DND-41 (cell line): ENCODE measurements at regions not wholly inside any gene's neighbourhood (a gene's known extent, or its start where the extent isn't known, plus 50 kb on each side); places are given as distances from the start of the nearest gene placed in this dataset.

ENCODE experiments used
- ATAC-seq: fragments of 200-7000 bp; cut with Tn5 transposase; 3 replicates; pipeline ENCODE4 v1.9.1; 2021; ENCODE audit warnings: low read depth; ENCODE audit not compliant: insufficient read depth
- DNase-seq: peaks from one replicate; pipeline ENCODE4 v3.0.0-alpha.2; 2020
- H2AFZ ChIP-seq: 2 replicates; pipeline ENCODE4 v1.6.0; 2012; ENCODE audit warnings: low read depth, low read length
- H3K27ac ChIP-seq: 2 replicates; pipeline ENCODE4 v1.5.1; 2012; ENCODE audit warnings: low read length, inconsistent platforms
- H3K27me3 ChIP-seq: fragments of 200-600 bp; sonication (generic); 2 replicates; pipeline ENCODE4 v1.6.0; 2012; ENCODE audit warnings: low read length, mild to moderate bottlenecking, inconsistent platforms; ENCODE audit not compliant: insufficient read depth, poor library complexity
- H3K36me3 ChIP-seq: 2 replicates; pipeline ENCODE4 v1.5.1; 2012; ENCODE audit warnings: low read length, inconsistent platforms; ENCODE audit not compliant: insufficient read depth
- H3K4me1 ChIP-seq: 2 replicates; pipeline ENCODE4 v1.5.1; 2012; ENCODE audit warnings: mild to moderate bottlenecking, low read length; ENCODE audit not compliant: insufficient read depth
- H3K4me2 ChIP-seq: 2 replicates; pipeline ENCODE4 v1.6.0; 2012; ENCODE audit warnings: mild to moderate bottlenecking, moderate library complexity, low read length, inconsistent platforms; ENCODE audit not compliant: insufficient read depth
- H3K4me3 ChIP-seq, 2 experiments: fragments of 200-600 bp in 1 of 2; shearing (Covaris generic) in 1 of 2; 2 replicates each; pipeline ENCODE4 v1.5.1; 2012 to 2016; ENCODE audit warnings: inconsistent platforms in 2 of 2, low read length in 2 of 2, mild to moderate bottlenecking in 2 of 2, low read depth in 1 of 2, moderate library complexity in 1 of 2
- H3K79me2 ChIP-seq: 2 replicates; pipeline ENCODE4 v1.6.0; 2012; ENCODE audit warnings: low read length, inconsistent platforms; ENCODE audit not compliant: insufficient read depth
- H3K9ac ChIP-seq: 2 replicates; pipeline ENCODE4 v1.6.0; 2012; ENCODE audit warnings: low read depth, mild to moderate bottlenecking, inconsistent platforms, low read length, moderate library complexity
- H3K9me3 ChIP-seq: 2 replicates; pipeline ENCODE4 v1.5.1; 2012; ENCODE audit warnings: low read length, moderate library complexity, mild to moderate bottlenecking, inconsistent platforms; ENCODE audit not compliant: insufficient read depth, severe bottlenecking
- H4K20me1 ChIP-seq: 2 replicates; pipeline ENCODE4 v1.6.0; 2012; ENCODE audit warnings: low read length; ENCODE audit not compliant: insufficient read depth
- CTCF ChIP-seq: IDR thresholded peaks from 2 replicates; pipeline ENCODE4 v1.5.1; 2012; ENCODE audit warnings: borderline replicate concordance, low read length, moderate library complexity, mild to moderate bottlenecking; ENCODE audit not compliant: poor library complexity, severe bottlenecking; ENCODE audit errors: extremely low read depth
- EZH2 ChIP-seq: IDR thresholded peaks from 3 replicates; pipeline ENCODE4 v1.6.1; 2012; ENCODE audit warnings: borderline replicate concordance, low read depth, mild to moderate bottlenecking, moderate library complexity, low read length, inconsistent platforms; ENCODE audit not compliant: severe bottlenecking

GRCh38 chr2:33835911-33836310 lies 236.8 kb upstream of the FAM98A start:
- Histone ChIP-seq H2AFZ (no peak overlapping the region), H3K27ac (no peak overlapping the region), H3K4me1 (no peaks in the 10 kb centered on the region), H3K4me2 (no peak overlapping the region), H4K20me1 (no peaks in the 10 kb centered on the region), H3K27me3 (no peaks in the 10 kb centered on the region), H3K36me3 (no peaks in the 10 kb centered on the region), H3K9ac (no peak overlapping the region), H3K4me3 (no peak overlapping the region), H3K79me2 (no peaks in the 10 kb centered on the region), H3K9me3 (no peaks in the 10 kb centered on the region)
- no peak for TF ChIP-seq EZH2
- no peak for TF ChIP-seq CTCF
- DNase-seq: no peak
- ATAC-seq: no peak

- no peak overlapping the region for H2AFZ ChIP-seq
- no peak for TF ChIP-seq CTCF
- no peak for TF ChIP-seq EZH2
- no peak overlapping the region for H3K4me2 ChIP-seq
- no peak overlapping the region for H3K27ac ChIP-seq
- DNase-seq (no peak), ATAC-seq (no peak)
- H3K79me2 ChIP-seq: no peaks in the 10 kb centered on the region
- no peaks in the 10 kb centered on the region for H3K36me3 ChIP-seq
- no peak overlapping the region for H3K4me3 ChIP-seq
- no peak overlapping the region for H3K9ac ChIP-seq
- no peaks in the 10 kb centered on the region for H4K20me1 ChIP-seq
- no peaks in the 10 kb centered on the region for H3K27me3 ChIP-seq
- H3K9me3 ChIP-seq: no peaks in the 10 kb centered on the region
- no peaks in the 10 kb centered on the region for H3K4me1 ChIP-seq
These were observed 223.9 kb upstream of the FAM98A start for GRCh38 chr2:33822964-33823363.

- H3K4me2 ChIP-seq: no peak overlapping the region
- DNase-seq: no peak
- H3K27ac ChIP-seq: no peak overlapping the region
- no peak overlapping the region for H3K9ac ChIP-seq
- TF ChIP-seq EZH2 (no peak), CTCF (no peak)
- no peaks in the 10 kb centered on the region for H3K9me3 ChIP-seq
- H4K20me1 ChIP-seq: no peaks in the 10 kb centered on the region
- ATAC-seq: no peak
- no peaks in the 10 kb centered on the region for H3K27me3 ChIP-seq
- H3K4me1 ChIP-seq: no peaks in the 10 kb centered on the region
- H3K79me2 ChIP-seq: no peaks in the 10 kb centered on the region
- no peak overlapping the region for H3K4me3 ChIP-seq
- H2AFZ ChIP-seq: no peak overlapping the region
- H3K36me3 ChIP-seq: no peaks in the 10 kb centered on the region
These were observed 213.6 kb upstream of the FAM98A start for GRCh38 chr2:33812707-33813106.

- Histone ChIP-seq H2AFZ (no peak overlapping the region), H3K4me1 (no peaks in the 10 kb centered on the region), H3K27me3 (no peaks in the 10 kb centered on the region), H3K9ac (no peak overlapping the region), H3K4me3 (no peak overlapping the region), H4K20me1 (no peaks in the 10 kb centered on the region), H3K36me3 (no peaks in the 10 kb centered on the region), H3K9me3 (no peaks in the 10 kb centered on the region), H3K4me2 (no peak overlapping the region), H3K79me2 (no peaks in the 10 kb centered on the region), H3K27ac (no peak overlapping the region)
- ATAC-seq: no peak
- DNase-seq: no peak
- TF ChIP-seq EZH2: no peak
- TF ChIP-seq CTCF: no peak
These were observed 211.1 kb upstream of the FAM98A start for GRCh38 chr2:33810046-33810835.
